WI38 (cell line): ENCODE measurements at regions not wholly inside any gene's neighbourhood (a gene's known extent, or its start where the extent isn't known, plus 50 kb on each side); places are given as distances from the start of the nearest gene placed in this dataset.

Source experiments
- H3K4me3 ChIP-seq: 2 replicates; pipeline ENCODE4 v1.5.1; 2011; ENCODE audit warnings: low read depth, mild to moderate bottlenecking, control low read depth, low read length
- TF ChIP-seq, protein P1 (sequence below): IDR thresholded peaks from 2 replicates; pipeline ENCODE4 v1.5.1; 2012; ENCODE audit warnings: low read depth, mild to moderate bottlenecking, control low read depth, low read length

DNA sequence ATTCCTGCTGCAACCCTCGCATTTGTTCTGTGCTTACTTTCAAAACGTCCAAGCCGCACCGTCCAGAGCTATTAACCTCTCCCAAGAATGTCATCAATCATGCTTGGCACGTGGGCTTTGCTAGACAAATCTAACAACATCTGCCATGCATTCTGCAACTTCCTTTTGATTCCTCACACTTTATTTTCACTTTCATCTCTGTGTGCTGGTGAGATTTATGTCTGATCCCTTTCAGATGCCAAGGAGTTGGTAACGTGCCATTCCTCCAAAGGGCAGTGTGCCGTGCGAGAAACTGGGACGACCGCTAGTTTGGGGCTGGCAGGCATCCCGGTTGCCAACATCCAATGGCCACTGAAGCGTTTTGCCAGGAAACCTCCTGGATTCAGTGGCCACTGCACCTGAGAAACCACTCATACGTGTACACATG lies 230.0 kb upstream of the PARD3B start:
- TF ChIP-seq, protein P1, sequence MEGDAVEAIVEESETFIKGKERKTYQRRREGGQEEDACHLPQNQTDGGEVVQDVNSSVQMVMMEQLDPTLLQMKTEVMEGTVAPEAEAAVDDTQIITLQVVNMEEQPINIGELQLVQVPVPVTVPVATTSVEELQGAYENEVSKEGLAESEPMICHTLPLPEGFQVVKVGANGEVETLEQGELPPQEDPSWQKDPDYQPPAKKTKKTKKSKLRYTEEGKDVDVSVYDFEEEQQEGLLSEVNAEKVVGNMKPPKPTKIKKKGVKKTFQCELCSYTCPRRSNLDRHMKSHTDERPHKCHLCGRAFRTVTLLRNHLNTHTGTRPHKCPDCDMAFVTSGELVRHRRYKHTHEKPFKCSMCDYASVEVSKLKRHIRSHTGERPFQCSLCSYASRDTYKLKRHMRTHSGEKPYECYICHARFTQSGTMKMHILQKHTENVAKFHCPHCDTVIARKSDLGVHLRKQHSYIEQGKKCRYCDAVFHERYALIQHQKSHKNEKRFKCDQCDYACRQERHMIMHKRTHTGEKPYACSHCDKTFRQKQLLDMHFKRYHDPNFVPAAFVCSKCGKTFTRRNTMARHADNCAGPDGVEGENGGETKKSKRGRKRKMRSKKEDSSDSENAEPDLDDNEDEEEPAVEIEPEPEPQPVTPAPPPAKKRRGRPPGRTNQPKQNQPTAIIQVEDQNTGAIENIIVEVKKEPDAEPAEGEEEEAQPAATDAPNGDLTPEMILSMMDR, result no peak
- H3K4me3 ChIP-seq, result peak overlapping the region; percentile 3; the same call in 1 of the 2 replicates

DNA sequence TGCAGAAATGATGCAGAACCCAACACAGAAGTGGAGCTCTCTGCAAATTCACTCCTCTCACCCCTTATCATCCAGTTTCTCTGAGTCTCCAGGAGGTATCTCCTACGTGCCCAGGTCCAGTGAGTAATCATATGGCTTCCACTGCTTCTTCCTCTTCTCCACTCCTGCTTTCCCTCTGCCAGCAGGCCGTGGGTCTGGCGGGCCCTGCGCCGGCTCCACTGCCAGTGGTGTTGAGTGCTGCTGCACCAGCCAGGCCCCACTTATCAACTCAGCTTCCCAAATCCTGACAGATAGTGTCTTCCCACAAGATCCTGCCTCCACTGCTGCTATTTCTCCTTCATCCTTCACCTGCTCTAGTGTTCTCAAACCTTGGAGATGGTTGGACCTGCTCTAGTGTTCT lies 227.6 kb upstream of the PARD3B start:
- TF ChIP-seq, protein P1, result no peak
- H3K4me3 ChIP-seq, result no peak overlapping the region

DNA sequence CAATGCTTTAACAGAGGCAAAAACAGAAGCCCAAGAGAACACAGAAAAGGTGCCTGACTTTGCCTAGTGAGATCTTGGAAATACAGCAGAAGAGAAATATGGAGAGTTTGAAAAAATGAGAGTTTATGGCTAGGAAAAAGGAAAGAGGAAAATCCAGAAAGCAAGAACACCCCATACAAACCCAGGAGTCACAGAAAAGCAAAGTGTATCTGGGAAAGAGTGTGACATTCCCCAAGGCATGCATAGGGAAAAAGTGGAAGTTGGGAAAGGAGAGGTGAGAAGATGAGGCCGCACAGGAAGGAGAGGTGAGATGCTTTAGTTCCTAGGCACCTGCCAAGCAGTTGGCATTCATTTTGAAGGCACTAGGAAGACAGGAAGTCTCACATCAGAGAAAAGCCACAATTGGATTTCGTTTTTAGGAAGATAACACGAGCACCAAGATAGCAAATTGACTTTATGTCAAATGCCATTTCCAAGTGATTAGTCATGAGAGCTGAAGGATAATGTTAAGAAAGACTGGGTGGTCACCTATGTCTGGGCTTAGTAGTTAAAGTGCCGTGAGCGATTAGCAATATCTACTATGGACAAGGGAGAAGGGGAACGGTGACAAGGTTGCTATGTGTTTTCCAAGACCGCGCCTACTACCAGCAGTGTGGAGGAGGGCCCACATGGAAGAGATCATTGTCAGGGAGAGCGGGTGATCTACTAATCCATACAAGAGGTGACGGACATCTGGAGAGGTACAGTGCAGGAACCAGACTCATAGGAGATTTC lies 224.1 kb upstream of the PARD3B start:
- TF ChIP-seq, protein P1, result no peak
- H3K4me3 ChIP-seq, result no peak overlapping the region

- TF ChIP-seq, protein P1, result no peak
- no peak overlapping the region for H3K4me3 ChIP-seq
These were observed 223.1 kb upstream of the PARD3B start for GRCh38 chr2:204321910-204322751.

DNA sequence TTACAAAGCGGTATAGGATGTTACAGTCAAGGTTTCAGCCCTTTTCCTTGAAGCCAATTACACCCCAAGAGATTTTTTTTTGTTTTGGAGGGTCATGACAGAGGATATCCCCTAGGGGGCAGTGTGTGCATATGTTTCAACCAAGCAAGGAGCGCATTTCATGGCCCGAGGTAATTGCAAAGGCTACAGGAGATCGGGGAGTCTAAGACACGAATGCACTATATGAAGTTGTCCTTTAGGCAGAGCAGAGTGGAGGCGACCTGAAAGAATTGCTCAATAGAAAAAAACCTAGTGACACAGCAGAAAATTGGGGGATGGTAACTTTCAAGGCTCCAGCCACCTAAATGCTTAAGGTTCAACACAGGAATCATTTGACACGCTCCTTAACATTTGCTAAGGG lies 219.8 kb upstream of the PARD3B start:
- no peak overlapping the region for H3K4me3 ChIP-seq
- TF ChIP-seq, protein P1, result peak; percentile 60

GRCh38 chr2:204328373-204328772 lies 216.9 kb upstream of the PARD3B start:
- no peak overlapping the region for H3K4me3 ChIP-seq
- TF ChIP-seq, protein P1, result no peak

DNA sequence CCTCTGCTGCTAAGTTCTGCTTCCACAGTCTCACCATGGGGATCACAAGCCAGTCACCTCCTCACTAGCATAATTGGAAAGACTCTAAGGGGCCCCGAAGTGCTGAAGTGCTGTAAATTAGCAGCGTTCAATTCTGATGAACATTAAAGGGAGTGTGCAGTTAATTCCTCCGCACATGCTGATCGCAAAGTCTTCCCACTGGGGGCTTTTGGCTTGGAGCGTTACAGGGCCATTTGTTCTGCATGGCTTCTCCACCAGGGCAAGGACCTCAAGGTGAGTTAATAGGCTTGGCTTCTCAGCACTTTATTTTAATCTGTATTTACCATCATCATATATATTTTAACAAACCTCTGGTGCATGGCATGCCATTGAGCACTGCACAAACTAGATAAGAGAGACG lies 216.3 kb upstream of the PARD3B start:
- TF ChIP-seq, protein P1, result no peak
- no peak overlapping the region for H3K4me3 ChIP-seq
